GM19043 (cell line): ENCODE measurements at regions not wholly inside any gene's neighbourhood (a gene's known extent, or its start where the extent isn't known, plus 50 kb on each side); places are given as distances from the start of the nearest gene placed in this dataset.

ENCODE experiments used
- ATAC-seq: cut with Tn5 transposase; IDR thresholded peaks from one replicate; pipeline ENCODE4 v1.9.1; 2021; ENCODE audit warnings: low read depth; ENCODE audit not compliant: unreplicated experiment

DNA sequence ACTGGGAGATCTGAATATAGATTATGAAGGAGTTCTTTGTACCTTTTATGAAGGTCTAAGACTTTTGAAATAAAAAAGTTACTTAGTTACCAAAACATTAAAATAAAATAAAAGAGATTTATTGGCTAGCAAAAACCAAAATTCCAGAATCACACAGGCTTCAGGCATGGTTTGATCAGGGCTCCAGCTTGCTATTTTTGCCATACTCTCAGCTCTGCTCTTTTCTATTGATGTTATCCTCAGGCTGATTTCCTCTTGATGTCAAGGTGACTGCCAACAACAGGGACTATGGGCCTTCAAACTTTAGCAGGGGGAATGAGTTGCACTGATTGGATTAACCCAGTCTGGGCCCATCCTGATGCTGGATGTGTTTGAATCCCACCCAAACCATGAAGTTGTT is 174.1 kb downstream of the TFCP2L1 start:
- no peak for ATAC-seq

- ATAC-seq, result no peak
Observed at GRCh38 chr2:121118951-121119350, 166.1 kb downstream of the TFCP2L1 start.

DNA sequence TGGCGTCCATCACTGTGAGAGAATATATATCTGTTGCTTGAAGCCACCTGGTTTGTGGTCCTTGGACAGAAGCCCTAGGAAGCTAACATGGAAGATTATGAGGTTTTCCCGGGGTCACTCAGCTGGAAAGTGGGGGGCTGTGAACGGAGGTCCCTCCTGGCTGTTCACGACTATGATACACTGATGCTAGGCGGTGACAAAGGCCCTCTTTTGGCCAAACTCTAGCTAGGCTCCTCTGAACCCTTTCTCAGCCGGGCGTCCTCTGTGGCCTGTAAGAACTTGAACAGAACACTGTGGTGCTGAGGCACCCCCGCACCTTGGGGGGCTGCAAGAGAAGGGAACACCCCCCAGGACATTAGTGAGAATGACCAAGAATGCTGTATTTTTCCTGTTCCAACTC is 164.6 kb downstream of the TFCP2L1 start:
- ATAC-seq, result no peak

DNA sequence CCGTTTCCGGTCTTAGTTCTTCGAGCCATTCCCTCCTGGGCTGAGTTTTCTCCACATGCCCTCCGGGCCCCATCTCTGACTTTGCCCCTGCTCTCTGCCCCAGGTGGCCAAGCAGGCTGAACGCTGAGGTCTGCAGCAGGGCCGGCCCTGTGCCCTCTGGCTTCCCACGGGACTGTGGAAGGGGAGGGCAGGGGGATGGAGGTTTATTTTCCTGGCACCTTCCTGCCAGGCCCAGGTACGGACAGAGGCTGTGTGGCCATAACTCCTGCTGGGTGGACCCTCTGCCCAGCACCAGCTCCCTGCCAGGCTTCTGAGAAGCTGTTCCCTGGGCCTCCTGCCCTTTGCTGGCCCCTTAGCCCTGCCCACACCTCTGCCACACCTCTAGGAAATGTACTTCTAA is 164.0 kb downstream of the TFCP2L1 start:
- no peak for ATAC-seq

- no peak for ATAC-seq
Observed at GRCh38 chr2:121121661-121122060, 163.3 kb downstream of the TFCP2L1 start.

DNA sequence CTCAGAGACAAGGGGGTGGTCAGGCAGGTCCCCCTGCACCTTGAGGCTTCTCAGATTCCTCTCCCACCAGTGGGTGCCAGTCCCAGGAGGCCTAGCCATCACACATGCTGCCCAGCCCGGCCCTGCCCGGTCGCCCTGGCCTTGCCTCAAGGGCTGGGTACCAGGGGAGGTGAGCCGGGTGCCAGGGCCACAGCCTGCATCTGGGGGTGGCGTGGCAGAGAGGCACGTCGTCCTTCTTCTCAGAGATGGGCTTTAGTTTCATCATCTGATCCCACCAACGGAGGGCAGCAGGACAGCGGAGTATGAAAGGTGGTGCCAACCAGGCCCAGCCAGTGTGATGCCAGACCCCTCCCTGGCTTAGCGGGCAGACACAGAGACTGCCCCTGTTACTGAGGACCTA is 161.7 kb downstream of the TFCP2L1 start:
- no peak for ATAC-seq

GRCh38 chr2:121124330-121124729 is 160.7 kb downstream of the TFCP2L1 start:
- no peak for ATAC-seq

DNA sequence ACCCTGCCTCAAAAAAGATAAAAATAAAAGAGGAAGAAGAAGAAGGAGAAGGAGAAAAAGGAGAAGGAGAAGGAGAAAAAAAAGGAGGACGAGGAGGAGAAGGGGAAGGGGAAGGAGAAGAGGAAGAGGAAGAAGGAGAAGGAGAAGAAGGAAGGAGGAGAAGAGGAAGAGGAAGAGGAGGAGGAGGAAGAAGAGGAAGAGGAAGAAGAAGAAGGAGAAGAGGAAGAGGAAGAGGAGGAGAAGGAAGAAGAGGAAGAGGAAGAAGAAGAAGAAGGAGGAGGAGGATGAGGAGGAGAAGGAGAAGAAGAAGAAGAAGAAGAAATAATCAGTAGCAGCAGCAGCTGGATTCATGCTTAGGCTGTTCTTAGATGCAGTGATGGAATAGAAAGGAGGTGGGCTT is 159.7 kb downstream of the TFCP2L1 start:
- no peak for ATAC-seq

- ATAC-seq, result no peak
Observed at GRCh38 chr2:121128741-121129659, 156.0 kb downstream of the TFCP2L1 start.

GRCh38 chr2:121129692-121130091 is 155.3 kb downstream of the TFCP2L1 start:
- no peak for ATAC-seq

- ATAC-seq, result no peak
Observed at GRCh38 chr2:121130301-121130850, 154.6 kb downstream of the TFCP2L1 start.

DNA sequence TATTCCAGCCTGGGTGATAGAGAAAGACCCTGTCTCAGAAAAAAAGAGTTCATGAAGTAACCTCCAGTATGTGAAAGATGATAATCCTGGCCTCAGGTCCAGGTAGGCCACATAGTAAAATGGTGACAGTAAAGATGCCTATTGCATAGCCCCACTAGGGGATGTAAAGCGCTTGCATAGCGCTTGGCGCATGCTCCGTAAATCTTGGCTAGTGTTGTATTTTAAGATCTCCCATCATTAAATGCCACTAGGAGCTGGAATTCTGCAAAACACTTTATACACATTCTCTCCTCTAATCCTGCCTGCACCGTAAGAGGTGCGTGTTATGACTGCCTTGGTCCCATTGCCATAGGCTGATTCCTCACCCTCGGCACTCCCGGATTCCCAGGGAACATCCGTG is 153.6 kb downstream of the TFCP2L1 start:
- no peak for ATAC-seq

- no peak for ATAC-seq
Observed at GRCh38 chr2:121132054-121132761, 152.8 kb downstream of the TFCP2L1 start.

GRCh38 chr2:121132762-121133107 is 152.3 kb downstream of the TFCP2L1 start:
- ATAC-seq, result no peak

DNA sequence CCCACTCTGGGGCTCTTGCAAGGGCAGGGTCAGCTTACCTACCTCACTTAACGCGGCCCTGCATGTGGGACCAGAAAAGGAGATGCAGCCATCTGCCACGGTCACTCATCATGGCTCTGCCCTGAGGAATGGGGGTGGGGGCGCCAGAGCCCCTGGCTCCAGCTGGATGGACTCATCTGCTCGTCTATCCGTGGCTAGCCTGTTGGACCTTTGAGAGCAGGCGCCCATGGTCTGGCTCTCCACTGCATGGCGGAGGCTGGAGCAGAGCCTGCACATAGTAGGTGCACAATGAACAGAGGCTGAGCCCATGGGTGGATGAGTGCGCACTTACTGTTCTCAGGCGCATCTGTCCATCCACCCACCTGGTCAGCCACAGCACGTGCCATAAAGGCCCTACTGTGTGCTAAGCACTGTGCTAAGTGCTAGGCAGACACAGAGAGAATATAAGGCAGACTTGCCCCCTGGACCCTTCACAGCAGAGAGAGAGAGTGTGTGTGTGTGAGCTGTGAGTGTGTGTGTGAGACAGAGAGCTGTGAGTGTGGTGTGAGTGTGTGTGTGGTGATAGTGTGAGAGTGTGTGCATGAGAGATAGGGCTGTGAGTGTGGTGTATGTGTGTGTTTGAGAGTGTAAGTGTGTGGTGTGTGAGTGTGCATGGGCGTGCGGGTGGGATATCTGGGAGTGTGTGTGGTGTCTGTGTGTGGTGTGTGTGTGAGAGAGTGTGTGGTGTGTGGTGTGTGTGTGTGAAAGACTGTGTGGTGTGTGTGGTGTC is 151.3 kb downstream of the TFCP2L1 start:
- ATAC-seq, result no peak

DNA sequence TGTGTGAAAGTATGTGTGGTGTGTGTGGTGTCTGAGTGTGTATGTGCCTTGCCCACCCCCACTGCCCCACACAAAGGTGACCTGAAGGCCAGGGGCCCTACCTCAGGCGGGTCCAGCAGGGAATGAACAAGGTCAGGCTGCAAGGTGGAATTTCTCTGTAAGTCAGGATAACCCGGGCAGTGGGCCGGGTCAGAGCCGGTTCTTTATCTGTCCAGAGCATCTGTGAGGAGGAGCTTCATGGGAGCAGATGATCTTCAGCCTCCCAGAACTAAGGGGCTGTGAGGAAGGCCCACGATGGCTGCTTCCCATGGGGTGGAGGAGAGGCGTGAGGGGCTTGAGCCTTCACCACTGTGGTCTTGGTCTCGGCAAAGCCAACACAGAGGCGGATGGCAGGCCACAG is 150.3 kb downstream of the TFCP2L1 start:
- ATAC-seq, result no peak

DNA sequence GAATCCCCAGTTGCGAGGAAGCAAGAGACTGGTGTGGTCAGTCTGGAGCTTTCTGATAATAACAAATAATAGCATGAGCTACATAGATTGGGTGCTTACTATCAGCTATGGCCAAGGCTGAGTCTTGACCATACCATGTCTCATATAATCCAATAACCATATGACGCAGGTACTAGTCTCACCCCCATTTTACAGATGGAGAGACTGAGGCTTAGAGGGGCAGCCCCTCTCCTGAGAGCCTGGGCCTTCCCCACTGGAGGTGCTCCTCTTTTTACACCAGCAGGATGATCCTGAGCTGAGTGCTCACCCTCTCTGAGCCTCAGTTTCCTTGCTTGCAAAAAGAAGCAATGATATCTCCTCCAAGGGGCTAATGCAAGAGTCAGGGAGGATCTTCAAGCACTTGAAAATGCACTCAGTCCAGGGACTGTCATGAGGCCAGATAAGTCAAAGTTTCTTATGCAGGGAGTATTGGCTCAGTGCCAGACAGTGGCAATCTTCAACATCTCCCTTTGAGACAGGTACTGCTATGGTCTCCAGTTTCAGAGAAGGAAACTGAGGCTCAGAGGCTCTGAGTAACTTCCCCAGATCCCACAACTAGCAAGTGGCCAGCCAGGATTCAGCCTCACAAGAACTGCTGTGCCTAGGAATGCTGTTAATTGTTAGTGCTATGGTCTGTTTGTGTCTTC is 149.7 kb downstream of the TFCP2L1 start:
- no peak for ATAC-seq

DNA sequence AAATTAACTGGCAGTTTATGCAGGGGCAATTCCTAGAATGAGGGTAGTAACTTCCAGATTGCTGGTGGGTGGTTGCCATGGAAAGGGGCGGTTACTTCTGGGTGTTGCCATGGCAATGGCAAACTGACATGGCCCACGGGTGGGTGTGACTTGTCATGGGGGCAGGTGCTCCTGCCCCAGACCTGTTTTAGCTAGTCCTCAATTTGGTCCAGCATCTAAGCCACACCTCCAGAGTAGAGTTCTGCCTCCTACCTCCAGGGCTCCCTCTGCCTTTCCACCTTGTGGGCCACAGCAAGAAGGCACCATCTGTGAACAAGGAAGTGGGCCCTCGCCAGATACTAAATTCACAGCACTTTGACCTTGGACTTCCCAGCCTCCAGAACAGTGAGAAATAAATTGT is 148.7 kb downstream of the TFCP2L1 start:
- no peak for ATAC-seq

DNA sequence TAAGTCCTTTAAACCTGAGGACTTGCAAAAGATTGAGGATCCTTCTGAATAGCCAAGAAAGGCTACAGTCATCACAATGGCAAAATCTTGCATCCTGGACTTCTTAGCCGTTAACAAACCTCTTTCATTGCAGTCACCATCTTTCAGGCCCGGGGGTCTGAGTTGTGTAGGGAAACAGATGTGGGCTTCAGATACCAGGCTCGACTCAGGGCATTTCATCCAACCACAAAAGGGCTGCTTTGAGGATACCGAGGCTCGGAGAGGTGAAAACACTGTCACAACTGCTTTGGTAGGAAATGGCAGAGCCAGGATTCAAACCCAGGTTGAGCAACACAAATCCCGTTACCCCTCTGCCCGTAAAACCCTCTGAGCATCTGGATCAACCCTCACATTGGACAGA is 147.4 kb downstream of the TFCP2L1 start:
- no peak for ATAC-seq

DNA sequence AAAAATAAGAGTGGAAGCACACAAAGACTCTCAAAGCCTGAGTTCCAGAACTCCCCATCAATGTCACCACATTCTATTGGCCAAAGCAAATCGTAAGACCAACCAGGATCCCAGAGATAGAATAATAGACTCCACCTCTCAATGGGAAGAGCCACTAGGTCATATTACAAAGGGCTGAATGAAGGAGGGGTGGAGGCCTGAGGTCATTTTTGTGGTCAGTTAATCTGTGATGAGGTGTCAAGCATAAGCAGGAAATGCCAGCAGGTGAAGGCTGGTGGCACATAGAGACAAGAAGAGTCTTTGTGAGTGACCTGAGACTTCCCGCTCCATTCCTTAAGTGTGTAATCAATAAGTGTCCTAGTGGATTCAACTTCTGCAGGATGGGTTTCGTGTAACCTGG is 144.3 kb downstream of the TFCP2L1 start:
- ATAC-seq, result no peak
